ENCODE measurements at regions not wholly inside any gene's neighbourhood (a gene's known extent, or its start where the extent isn't known, plus 50 kb on each side); places are given as distances from the start of the nearest gene placed in this dataset.
"Not testable (repeated sequence)": the region's sequence is repeated elsewhere in the genome, so short reads cannot be mapped to it uniquely, and the experiment has no call there.

- no peaks in the 10 kb centered on the region for H3K36me3 Mint-ChIP-seq
- POLR2A ChIA-PET, result no interaction called here
Measured at GRCh38 chr11:97684486-97685439, 1295.0 kb downstream of the JRKL start.

GRCh38 chr11:97685695-97686094, 1295.9 kb downstream of the JRKL start:
- no peak for DNase-seq

More at GRCh38 chr11:97684486-97685439, 1295.0 kb downstream of the JRKL start:
- no peaks in the 10 kb centered on the region for H3K27me3 Mint-ChIP-seq
- no peak overlapping the region for H3K4me3 Mint-ChIP-seq
- no peak for DNase-seq
- peaks cover 5% of the 10 kb centered on the region for H3K9me3 Mint-ChIP-seq
- ATAC-seq (ENCODE audit: low read depth), result no peak
- H3K27ac Mint-ChIP-seq, result no peak overlapping the region
- no peaks in the 10 kb centered on the region for H3K4me1 Mint-ChIP-seq

GRCh38 chr11:97687111-97687510, 1297.3 kb downstream of the JRKL start:
- H3K27me3 Mint-ChIP-seq, result no peaks in the 10 kb centered on the region
- no peaks in the 10 kb centered on the region for H3K4me1 Mint-ChIP-seq
- H3K27ac Mint-ChIP-seq, result no peak overlapping the region
- no peak for DNase-seq
- no peak for ATAC-seq (ENCODE audit: low read depth)
- H3K36me3 Mint-ChIP-seq, result no peaks in the 10 kb centered on the region
- POLR2A ChIA-PET, result interaction anchor here (0.6 kb wide), 1 partner anchor 719 kb away, joined by 3 read pairs; no protein-coding TSS in a partner anchor
- no peak overlapping the region for H3K4me3 Mint-ChIP-seq
- H3K9me3 Mint-ChIP-seq, result peaks cover 7% of the 10 kb centered on the region

More at GRCh38 chr11:97685695-97686094, 1295.9 kb downstream of the JRKL start:
- no peaks in the 10 kb centered on the region for H3K36me3 Mint-ChIP-seq
- ATAC-seq (ENCODE audit: low read depth), result no peak
- no peaks in the 10 kb centered on the region for H3K4me1 Mint-ChIP-seq
- POLR2A ChIA-PET, result no interaction called here
- no peak overlapping the region for H3K4me3 Mint-ChIP-seq
- H3K9me3 Mint-ChIP-seq, result peaks cover 7% of the 10 kb centered on the region
- no peaks in the 10 kb centered on the region for H3K27me3 Mint-ChIP-seq
- H3K27ac Mint-ChIP-seq, result no peak overlapping the region

GRCh38 chr11:97691061-97691460, 1301.2 kb downstream of the JRKL start:
- Mint-ChIP-seq H3K27ac (no peak overlapping the region), H3K36me3 (no peaks in the 10 kb centered on the region), H3K4me3 (no peak overlapping the region), H3K9me3 (peaks cover 6% of the 10 kb centered on the region), H3K4me1 (no peaks in the 10 kb centered on the region), H3K27me3 (no peaks in the 10 kb centered on the region)
- DNase-seq (no peak), ATAC-seq (ENCODE audit: low read depth) (no peak)
- POLR2A ChIA-PET, result no interaction called here

- POLR2A ChIA-PET, result no interaction called here
- Mint-ChIP-seq H3K36me3 (no peaks in the 10 kb centered on the region), H3K27me3 (no peaks in the 10 kb centered on the region), H3K4me1 (no peaks in the 10 kb centered on the region), H3K27ac (no peak overlapping the region), H3K9me3 (no peaks in the 10 kb centered on the region), H3K4me3 (no peak overlapping the region)
- ATAC-seq (ENCODE audit: low read depth) (no peak), DNase-seq (no peak)
Measured at GRCh38 chr11:97702951-97703350, 1313.1 kb downstream of the JRKL start.

GRCh38 chr11:97703851-97704250, 1314.0 kb downstream of the JRKL start:
- no peak overlapping the region for H3K4me3 Mint-ChIP-seq
- no peaks in the 10 kb centered on the region for H3K4me1 Mint-ChIP-seq
- no peaks in the 10 kb centered on the region for H3K9me3 Mint-ChIP-seq
- POLR2A ChIA-PET, result no interaction called here
- H3K36me3 Mint-ChIP-seq, result no peaks in the 10 kb centered on the region
- DNase-seq (no peak), ATAC-seq (ENCODE audit: low read depth) (no peak)
- no peaks in the 10 kb centered on the region for H3K27me3 Mint-ChIP-seq
- H3K27ac Mint-ChIP-seq, result no peak overlapping the region

- H3K27ac Mint-ChIP-seq; H3K4me1 Mint-ChIP-seq; POLR2A ChIA-PET; H3K4me3 Mint-ChIP-seq; H3K27me3 Mint-ChIP-seq; H3K36me3 Mint-ChIP-seq; ATAC-seq (ENCODE audit: low read depth); H3K9me3 Mint-ChIP-seq; DNase-seq: not testable (repeated sequence)
Measured at GRCh38 chr11:97705441-97705840, 1315.3 kb upstream of the CNTN5 start.

GRCh38 chr11:97717922-97718321, 1302.8 kb upstream of the CNTN5 start:
- Mint-ChIP-seq H3K27ac (no peak overlapping the region), H3K4me3 (no peak overlapping the region), H3K9me3 (peaks cover 2% of the 10 kb centered on the region), H3K36me3 (no peaks in the 10 kb centered on the region), H3K27me3 (no peaks in the 10 kb centered on the region), H3K4me1 (no peaks in the 10 kb centered on the region)
- DNase-seq (no peak), ATAC-seq (ENCODE audit: low read depth) (no peak)
- POLR2A ChIA-PET, result no interaction called here

GRCh38 chr11:97722065-97722464, 1298.7 kb upstream of the CNTN5 start:
- H3K4me3 Mint-ChIP-seq, result no peak overlapping the region
- no peak for DNase-seq
- no peaks in the 10 kb centered on the region for H3K36me3 Mint-ChIP-seq
- no peak for ATAC-seq (ENCODE audit: low read depth)
- H3K9me3 Mint-ChIP-seq, result peaks cover 4% of the 10 kb centered on the region
- H3K27ac Mint-ChIP-seq, result no peak overlapping the region
- H3K4me1 Mint-ChIP-seq, result no peaks in the 10 kb centered on the region
- H3K27me3 Mint-ChIP-seq, result no peaks in the 10 kb centered on the region
- POLR2A ChIA-PET, result no interaction called here

- no peaks in the 10 kb centered on the region for H3K27me3 Mint-ChIP-seq
- H3K4me3 Mint-ChIP-seq, result no peak overlapping the region
- POLR2A ChIA-PET, result no interaction called here
- no peaks in the 10 kb centered on the region for H3K4me1 Mint-ChIP-seq
- ATAC-seq (ENCODE audit: low read depth), result no peak
- peaks cover 4% of the 10 kb centered on the region for H3K9me3 Mint-ChIP-seq
- no peak for DNase-seq
- no peak overlapping the region for H3K27ac Mint-ChIP-seq
- no peaks in the 10 kb centered on the region for H3K36me3 Mint-ChIP-seq
Measured at GRCh38 chr11:97722721-97723120, 1298.0 kb upstream of the CNTN5 start.

- no peak for ATAC-seq (ENCODE audit: low read depth)
- Mint-ChIP-seq H3K27ac (no peak overlapping the region), H3K4me3 (no peak overlapping the region), H3K36me3 (no peaks in the 10 kb centered on the region), H3K4me1 (no peaks in the 10 kb centered on the region), H3K9me3 (peaks cover 4% of the 10 kb centered on the region), H3K27me3 (no peaks in the 10 kb centered on the region)
- POLR2A ChIA-PET, result no interaction called here
- no peak for DNase-seq
Measured at GRCh38 chr11:97729546-97730272, 1291.0 kb upstream of the CNTN5 start.

GRCh38 chr11:97732011-97732632, 1288.6 kb upstream of the CNTN5 start:
- ATAC-seq (ENCODE audit: low read depth) (no peak), DNase-seq (no peak)
- Mint-ChIP-seq H3K9me3 (peaks cover 2% of the 10 kb centered on the region), H3K27ac (no peak overlapping the region), H3K4me3 (no peak overlapping the region), H3K27me3 (no peaks in the 10 kb centered on the region), H3K36me3 (no peaks in the 10 kb centered on the region), H3K4me1 (no peaks in the 10 kb centered on the region)
- POLR2A ChIA-PET, result no interaction called here

GRCh38 chr11:97738751-97739150, 1282.0 kb upstream of the CNTN5 start:
- Mint-ChIP-seq H3K36me3 (no peaks in the 10 kb centered on the region), H3K27me3 (no peaks in the 10 kb centered on the region), H3K4me1 (no peaks in the 10 kb centered on the region), H3K4me3 (no peak overlapping the region), H3K27ac (no peak overlapping the region), H3K9me3 (peaks cover 4% of the 10 kb centered on the region)
- DNase-seq (no peak), ATAC-seq (ENCODE audit: low read depth) (no peak)
- POLR2A ChIA-PET, result no interaction called here

All from activated naive CD8-positive, alpha-beta T cell treated with anti-CD3 and anti-CD28 coated beads, Interleukin-2, amount 10 ng/mL, durations not matched to agents 7 days and 5 days (primary cell).